ENCODE measurements at regions not wholly inside any gene's neighbourhood (a gene's known extent, or its start where the extent isn't known, plus 50 kb on each side); places are given as distances from the start of the nearest gene placed in this dataset.
A peak's percentile ranks its signal among the peaks of the same experiment; 100 is the strongest.
"Not testable (repeated sequence)": the region's sequence is repeated elsewhere in the genome, so short reads cannot be mapped to it uniquely, and the experiment has no call there.

GRCh38 chr6:81901551-81901966 is 149.1 kb upstream of the TENT5A start:
- H3K9me3 ChIP-seq (replicated peaks) = no peaks in the 10 kb centered on the region
- H3K36me3 ChIP-seq = no peaks in the 10 kb centered on the region
- H3K4me1 ChIP-seq = no peaks in the 10 kb centered on the region
- no peak overlapping the region for H3K4me3 ChIP-seq
- no peaks in the 10 kb centered on the region for H3K27me3 ChIP-seq
- no peak for DNase-seq
- H3K27ac ChIP-seq = no peak overlapping the region

GRCh38 chr6:81900616-81901015 is 148.1 kb upstream of the TENT5A start:
- Histone ChIP-seq H3K4me3 (no peak overlapping the region), H3K27ac (no peak overlapping the region), H3K4me1 (peaks cover 1% of the 10 kb centered on the region; the same call in 1 of the 2 replicates), H3K9me3 (replicated peaks) (no peaks in the 10 kb centered on the region), H3K36me3 (no peaks in the 10 kb centered on the region), H3K27me3 (no peaks in the 10 kb centered on the region)
- DNase-seq = no peak

- DNase-seq = no peak
- no peaks in the 10 kb centered on the region for H3K9me3 ChIP-seq (replicated peaks)
- no peaks in the 10 kb centered on the region for H3K27me3 ChIP-seq
- H3K27ac ChIP-seq = no peak overlapping the region
- no peaks in the 10 kb centered on the region for H3K36me3 ChIP-seq
- peaks cover 8% of the 10 kb centered on the region for H3K4me1 ChIP-seq
- H3K4me3 ChIP-seq = no peak overlapping the region
These were observed 145.3 kb upstream of the TENT5A start for GRCh38 chr6:81897793-81898192.

- H3K4me1 ChIP-seq = peaks cover 8% of the 10 kb centered on the region
- H3K36me3 ChIP-seq = no peaks in the 10 kb centered on the region
- no peak for DNase-seq
- no peak overlapping the region for H3K4me3 ChIP-seq
- H3K27ac ChIP-seq = no peak overlapping the region
- H3K27me3 ChIP-seq = no peaks in the 10 kb centered on the region
- no peaks in the 10 kb centered on the region for H3K9me3 ChIP-seq (replicated peaks)
These were observed 144.3 kb upstream of the TENT5A start for GRCh38 chr6:81896525-81897503.

- no peaks in the 10 kb centered on the region for H3K36me3 ChIP-seq
- peaks cover 8% of the 10 kb centered on the region for H3K4me1 ChIP-seq
- peak in 1 of 2 experiments; percentile 13 for DNase-seq
- H3K27me3 ChIP-seq = no peaks in the 10 kb centered on the region
- H3K27ac ChIP-seq = peak overlapping the region; percentile 14; the same call in 1 of the 2 replicates
- 0 out of 2 replicates have a peak overlapping the region, but pooled peaks have one; percentile 7 for H3K4me3 ChIP-seq
- H3K9me3 ChIP-seq (replicated peaks) = no peaks in the 10 kb centered on the region
These were observed 143.2 kb upstream of the TENT5A start for GRCh38 chr6:81895511-81896185.

- Histone ChIP-seq H3K4me3 (0 out of 2 replicates have a peak overlapping the region, but pooled peaks have one; percentile 7), H3K36me3 (no peaks in the 10 kb centered on the region)
- peak; percentile 53 to 75 for DNase-seq
These were observed 142.3 kb upstream of the TENT5A start for GRCh38 chr6:81894788-81895271.

GRCh38 chr6:81894306-81894705 is 141.8 kb upstream of the TENT5A start:
- Histone ChIP-seq H3K9me3 (replicated peaks) (no peaks in the 10 kb centered on the region), H3K27ac (peak overlapping the region; percentile 27; the same call in 1 of the 2 replicates), H3K4me1 (peaks cover 8% of the 10 kb centered on the region), H3K27me3 (no peaks in the 10 kb centered on the region), H3K36me3 (no peaks in the 10 kb centered on the region), H3K4me3 (no peak overlapping the region)
- peak in 1 of 2 experiments; percentile 4 for DNase-seq

More at GRCh38 chr6:81894788-81895271, 142.3 kb upstream of the TENT5A start:
- Histone ChIP-seq H3K9me3 (replicated peaks) (no peaks in the 10 kb centered on the region), H3K27me3 (no peaks in the 10 kb centered on the region), H3K27ac (peak overlapping the region; percentile 27; the same call in 1 of the 2 replicates), H3K4me1 (peaks cover 8% of the 10 kb centered on the region)

GRCh38 chr6:81892891-81893290 is 140.4 kb upstream of the TENT5A start:
- no peaks in the 10 kb centered on the region for H3K36me3 ChIP-seq
- no peaks in the 10 kb centered on the region for H3K27me3 ChIP-seq
- H3K4me1 ChIP-seq = peaks cover 8% of the 10 kb centered on the region
- DNase-seq = no peak
- no peak overlapping the region for H3K27ac ChIP-seq
- H3K9me3 ChIP-seq (replicated peaks) = no peaks in the 10 kb centered on the region
- H3K4me3 ChIP-seq = no peak overlapping the region

- no peaks in the 10 kb centered on the region for H3K27me3 ChIP-seq
- no peak overlapping the region for H3K27ac ChIP-seq
- no peak for DNase-seq
- H3K4me1 ChIP-seq = peaks cover 8% of the 10 kb centered on the region
- no peaks in the 10 kb centered on the region for H3K36me3 ChIP-seq
- H3K4me3 ChIP-seq = no peak overlapping the region
- H3K9me3 ChIP-seq (replicated peaks) = no peaks in the 10 kb centered on the region
These were observed 139.4 kb upstream of the TENT5A start for GRCh38 chr6:81891874-81892273.

- Histone ChIP-seq H3K4me3 (no peak overlapping the region), H3K27ac (0 out of 2 replicates have a peak overlapping the region, but pooled peaks have one; percentile 13), H3K4me1 (peaks cover 8% of the 10 kb centered on the region), H3K36me3 (no peaks in the 10 kb centered on the region), H3K9me3 (replicated peaks) (no peaks in the 10 kb centered on the region), H3K27me3 (no peaks in the 10 kb centered on the region)
- peak; percentile 5 to 7 for DNase-seq
These were observed 138.4 kb upstream of the TENT5A start for GRCh38 chr6:81890846-81891245.

GRCh38 chr6:81889377-81890053 is 137.0 kb upstream of the TENT5A start:
- no peak for DNase-seq
- Histone ChIP-seq H3K36me3 (no peaks in the 10 kb centered on the region), H3K27me3 (no peaks in the 10 kb centered on the region), H3K27ac (no peak overlapping the region), H3K4me1 (no peaks in the 10 kb centered on the region), H3K9me3 (replicated peaks) (no peaks in the 10 kb centered on the region), H3K4me3 (no peak overlapping the region)

GRCh38 chr6:81886909-81887308 is 134.4 kb upstream of the TENT5A start:
- H3K27ac ChIP-seq; H3K9me3 ChIP-seq (replicated peaks); H3K4me1 ChIP-seq; DNase-seq; H3K36me3 ChIP-seq; H3K27me3 ChIP-seq; H3K4me3 ChIP-seq: not testable (repeated sequence)

GRCh38 chr6:81886157-81886556 is 133.7 kb upstream of the TENT5A start:
- H3K27ac ChIP-seq = no peak overlapping the region
- H3K4me3 ChIP-seq = no peak overlapping the region
- H3K4me1 ChIP-seq = no peaks in the 10 kb centered on the region
- no peaks in the 10 kb centered on the region for H3K27me3 ChIP-seq
- no peaks in the 10 kb centered on the region for H3K36me3 ChIP-seq
- no peaks in the 10 kb centered on the region for H3K9me3 ChIP-seq (replicated peaks)
- no peak for DNase-seq

GRCh38 chr6:81881660-81882059 is 129.2 kb upstream of the TENT5A start:
- Histone ChIP-seq H3K4me3 (no peak overlapping the region), H3K27ac (no peak overlapping the region)

More at GRCh38 chr6:81881660-81882059, 129.2 kb upstream of the TENT5A start:
- Histone ChIP-seq H3K9me3 (replicated peaks) (no peaks in the 10 kb centered on the region), H3K4me1 (no peaks in the 10 kb centered on the region), H3K36me3 (no peaks in the 10 kb centered on the region), H3K27me3 (no peaks in the 10 kb centered on the region)
- DNase-seq = no peak
